ENCODE measurements at regions not wholly inside any gene's neighbourhood (a gene's known extent, or its start where the extent isn't known, plus 50 kb on each side); places are given as distances from the start of the nearest gene placed in this dataset.

DNA sequence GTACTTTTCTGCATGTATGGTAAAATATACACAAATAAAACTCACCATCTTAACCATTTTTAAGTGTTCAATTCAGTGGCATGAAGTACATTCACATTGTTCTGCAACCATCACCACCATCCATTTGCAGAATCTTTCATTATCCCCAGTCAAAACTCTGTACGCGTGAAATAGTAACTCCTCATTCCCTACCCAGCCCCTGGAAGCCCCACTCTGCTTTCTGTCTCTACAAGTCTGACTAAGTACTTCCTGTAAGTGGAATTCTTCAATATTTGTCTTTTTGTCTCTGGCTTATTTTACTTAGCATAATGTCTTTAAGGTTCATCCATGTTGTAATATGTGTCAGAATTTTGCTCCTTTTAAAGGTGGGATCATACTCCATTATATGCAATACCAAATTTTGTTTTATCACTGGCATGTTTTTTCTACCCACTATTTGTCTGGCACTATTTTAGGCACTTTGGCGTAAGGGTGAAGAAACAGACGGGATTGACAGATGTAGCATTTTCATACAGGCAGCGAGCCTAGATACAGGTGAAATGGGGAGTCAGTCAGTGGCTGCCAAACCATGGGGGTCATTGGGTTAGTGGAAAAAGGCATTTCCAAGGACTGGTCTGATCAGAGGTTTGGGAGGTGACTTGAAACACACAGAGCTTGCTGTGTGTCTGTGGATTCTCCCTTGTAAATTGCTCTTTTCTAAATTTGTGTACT is 163.2 kb upstream of the MYCN start:
- no peak for ATAC-seq
- intact Hi-C loops (cut with micrococcal nuclease; ENCODE audit: unreplicated experiment) = no loop called here
- Histone ChIP-seq H3K4me3 (ENCODE audit: low read depth in 2 of 2, low read length in 2 of 2) (no peak overlapping the region), H3K36me3 (ENCODE audit: control insufficient read depth, insufficient read depth, low read length) (no peaks in the 10 kb centered on the region), H3K27me3 (ENCODE audit: control insufficient read depth, insufficient read depth, low read length) (peaks cover 2% of the 10 kb centered on the region; the same call in 1 of the 2 replicates), H3K9me3 (ENCODE audit: control insufficient read depth, insufficient read depth, low read depth, low read length) (no peaks in the 10 kb centered on the region), H3K27ac (ENCODE audit: low read length) (no peak overlapping the region), H3K4me1 (ENCODE audit: control insufficient read depth, insufficient read depth, low read length) (no peaks in the 10 kb centered on the region)
- BruUV-seq (replicated peaks) = no TSS peak
- POLR2A ChIA-PET = no interaction called here
- DNase-seq (ENCODE audit: low read depth, low spot score) = no peak
- TF ChIP-seq, protein P1, sequence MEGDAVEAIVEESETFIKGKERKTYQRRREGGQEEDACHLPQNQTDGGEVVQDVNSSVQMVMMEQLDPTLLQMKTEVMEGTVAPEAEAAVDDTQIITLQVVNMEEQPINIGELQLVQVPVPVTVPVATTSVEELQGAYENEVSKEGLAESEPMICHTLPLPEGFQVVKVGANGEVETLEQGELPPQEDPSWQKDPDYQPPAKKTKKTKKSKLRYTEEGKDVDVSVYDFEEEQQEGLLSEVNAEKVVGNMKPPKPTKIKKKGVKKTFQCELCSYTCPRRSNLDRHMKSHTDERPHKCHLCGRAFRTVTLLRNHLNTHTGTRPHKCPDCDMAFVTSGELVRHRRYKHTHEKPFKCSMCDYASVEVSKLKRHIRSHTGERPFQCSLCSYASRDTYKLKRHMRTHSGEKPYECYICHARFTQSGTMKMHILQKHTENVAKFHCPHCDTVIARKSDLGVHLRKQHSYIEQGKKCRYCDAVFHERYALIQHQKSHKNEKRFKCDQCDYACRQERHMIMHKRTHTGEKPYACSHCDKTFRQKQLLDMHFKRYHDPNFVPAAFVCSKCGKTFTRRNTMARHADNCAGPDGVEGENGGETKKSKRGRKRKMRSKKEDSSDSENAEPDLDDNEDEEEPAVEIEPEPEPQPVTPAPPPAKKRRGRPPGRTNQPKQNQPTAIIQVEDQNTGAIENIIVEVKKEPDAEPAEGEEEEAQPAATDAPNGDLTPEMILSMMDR (IDR thresholded peaks at IDR 0.05) = no peak
- TF ChIP-seq POLR2AphosphoS5 (IDR thresholded peaks at IDR 0.05; ENCODE audit: low read depth, low read length) = no peak
- CTCF ChIA-PET = no interaction called here
- in situ Hi-C loops (cut with HindIII; ENCODE audit: low pct_unique_long_range_greater_than_20kb, low sequenced_read_pairs) = no loop called here

DNA sequence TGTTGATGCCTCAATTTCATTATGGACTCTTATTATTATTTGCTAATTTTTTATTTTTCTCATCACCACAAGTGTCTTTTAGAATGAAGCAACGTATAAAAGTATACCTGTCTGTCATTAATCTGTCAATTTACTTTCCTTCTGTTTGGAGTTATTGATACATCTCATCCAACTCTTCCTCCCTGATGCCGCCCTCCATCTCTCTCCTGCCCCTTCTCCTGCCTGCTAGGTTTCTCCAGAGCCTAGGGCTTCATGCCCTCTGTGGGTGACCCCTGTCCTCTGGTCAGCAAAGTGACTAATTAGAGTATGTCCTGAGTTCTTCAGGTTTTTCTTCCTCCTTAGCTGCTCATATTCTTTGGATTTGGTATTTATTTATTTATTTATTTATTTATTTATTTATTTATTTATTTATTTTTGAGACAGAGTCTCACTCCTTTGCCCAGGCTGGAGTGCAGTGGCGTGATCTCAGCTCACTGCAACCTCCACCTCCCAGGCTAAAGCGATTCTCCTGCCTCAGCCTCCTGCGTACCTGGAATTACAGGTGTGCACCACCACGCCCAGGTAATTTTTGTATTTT is 162.5 kb upstream of the MYCN start:
- ChIA-PET POLR2A (no interaction called here), CTCF (no interaction called here)
- in situ Hi-C loops (cut with HindIII; ENCODE audit: low pct_unique_long_range_greater_than_20kb, low sequenced_read_pairs) = no loop called here

More for the DNA sequence above, 162.5 kb upstream of the MYCN start:
- BruUV-seq (replicated peaks) = no TSS peak
- TF ChIP-seq SIN3A (IDR thresholded peaks at IDR 0.05; ENCODE audit: borderline replicate concordance, insufficient read depth, low read depth, low read length) = no peak
- TF ChIP-seq, protein P1 (IDR thresholded peaks at IDR 0.05) = no peak
- no peak for TF ChIP-seq REST (IDR thresholded peaks at IDR 0.05; ENCODE audit: insufficient read depth in 1 of 2, low read depth in 2 of 2, low read length in 1 of 2)
- TF ChIP-seq TCF7L2 (IDR thresholded peaks at IDR 0.05; ENCODE audit: low read depth, low read length) = no peak
- TF ChIP-seq POLR2AphosphoS5 (IDR thresholded peaks at IDR 0.05; ENCODE audit: low read depth, low read length) = no peak
- Histone ChIP-seq H3K27ac (ENCODE audit: low read length) (no peak overlapping the region), H3K4me3 (ENCODE audit: low read depth in 2 of 2, low read length in 2 of 2) (no peak overlapping the region), H3K9me3 (ENCODE audit: control insufficient read depth, insufficient read depth, low read depth, low read length) (no peaks in the 10 kb centered on the region), H3K36me3 (ENCODE audit: control insufficient read depth, insufficient read depth, low read length) (no peaks in the 10 kb centered on the region), H3K27me3 (ENCODE audit: control insufficient read depth, insufficient read depth, low read length) (peaks cover 3% of the 10 kb centered on the region; the same call in 1 of the 2 replicates), H3K4me1 (ENCODE audit: control insufficient read depth, insufficient read depth, low read length) (no peaks in the 10 kb centered on the region)
- no peak for DNase-seq (ENCODE audit: low read depth, low spot score)
- no peak for ATAC-seq
- intact Hi-C loops (cut with micrococcal nuclease; ENCODE audit: unreplicated experiment) = no loop called here
